Liver (tissue), 8 donors: ENCODE measurements at regions not wholly inside any gene's neighbourhood (a gene's known extent, or its start where the extent isn't known, plus 50 kb on each side); places are given as distances from the start of the nearest gene placed in this dataset.

Source experiments
- DNase-seq: peaks from one replicate; pipeline ENCODE4 v3.0.0-alpha.2; 2017; ENCODE audit warnings: low spot score
- H3K27ac ChIP-seq, 2 donors: one replicate each; pipeline ENCODE4 v1.7.0; 2013; ENCODE audit warnings: inconsistent platforms in 2 of 2, low read length in 2 of 2, control low read depth in 1 of 2, low read depth in 1 of 2, mild to moderate bottlenecking in 1 of 2
- H3K27me3 ChIP-seq, 4 donors: one replicate each; pipeline versions ENCODE4 v1.6.1 to v1.7.0; 2013; ENCODE audit warnings: low read length in 3 of 4, inconsistent platforms in 1 of 4, mild to moderate bottlenecking in 1 of 4, moderate library complexity in 1 of 4; ENCODE audit not compliant: control insufficient read depth in 4 of 4, insufficient read depth in 4 of 4
- H3K36me3 ChIP-seq, 4 donors: one replicate each; pipeline versions ENCODE4 v1.6.1 to v1.7.0; 2013; ENCODE audit warnings: low read length in 3 of 4, mild to moderate bottlenecking in 3 of 4, low read depth in 1 of 4, moderate library complexity in 1 of 4; ENCODE audit not compliant: control insufficient read depth in 4 of 4, insufficient read depth in 3 of 4
- H3K4me1 ChIP-seq, 4 donors: one replicate each; pipeline versions ENCODE4 v1.6.1 to v1.7.0; 2013; ENCODE audit warnings: low read length in 3 of 4, mild to moderate bottlenecking in 3 of 4, moderate library complexity in 1 of 4; ENCODE audit not compliant: control insufficient read depth in 4 of 4, insufficient read depth in 4 of 4
- H3K4me3 ChIP-seq, 3 donors: one replicate each; pipeline versions ENCODE4 v1.6.1 to v1.7.0; 2013; ENCODE audit warnings: low read length in 3 of 3, control low read depth in 1 of 3, low read depth in 1 of 3, mild to moderate bottlenecking in 1 of 3
- H3K9ac ChIP-seq, 2 donors: one replicate each; pipeline ENCODE4 v1.7.0; 2013; ENCODE audit warnings: low read length in 2 of 2, mild to moderate bottlenecking in 2 of 2, moderate library complexity in 2 of 2, control low read depth in 1 of 2, low read depth in 1 of 2
- H3K9me3 ChIP-seq, 4 donors: one replicate each; pipeline versions ENCODE4 v1.6.1 to v1.7.0; 2013; ENCODE audit warnings: low read length in 3 of 4; ENCODE audit not compliant: control insufficient read depth in 4 of 4
- ATF3 ChIP-seq: IDR thresholded peaks from 2 replicates; pipeline ENCODE4 v1.6.1; 2016; ENCODE audit warnings: antibody characterized with exemption
- CTCF ChIP-seq: fragments of 150-350 bp; IDR thresholded peaks from 2 replicates; pipeline ENCODE4 v1.5.1; 2017; ENCODE audit warnings: improper control_type of control experiment, low read depth, low read length; ENCODE audit not compliant: missing input control
- FOXA1 ChIP-seq: IDR thresholded peaks from 2 replicates; pipeline ENCODE4 v1.6.1; 2016; ENCODE audit warnings: antibody characterized with exemption
- FOXA2 ChIP-seq: IDR thresholded peaks from 2 replicates; pipeline ENCODE4 v1.6.1; 2016; ENCODE audit warnings: antibody characterized with exemption
- GABPA ChIP-seq, 2 donors: IDR thresholded peaks in 1 of 2; conservative IDR thresholded peaks in 1 of 2; 2 replicates each; pipeline ENCODE4 v1.6.1; 2016; ENCODE audit warnings: antibody characterized with exemption in 2 of 2, mild to moderate bottlenecking in 1 of 2, moderate library complexity in 1 of 2
- HNF4A ChIP-seq, 2 donors: conservative IDR thresholded peaks; 2 replicates each; pipeline ENCODE4 v1.6.1; 2016; ENCODE audit warnings: antibody characterized with exemption in 2 of 2, mild to moderate bottlenecking in 2 of 2
- HNF4G ChIP-seq: IDR thresholded peaks from 2 replicates; pipeline ENCODE4 v1.6.1; 2016; ENCODE audit warnings: antibody characterized with exemption
- JUND ChIP-seq, 2 donors: IDR thresholded peaks; 2 replicates each; pipeline ENCODE4 v1.6.1; 2016; ENCODE audit warnings: antibody characterized with exemption in 2 of 2
- MAX ChIP-seq: IDR thresholded peaks from 2 replicates; pipeline ENCODE4 v1.6.1; 2016; ENCODE audit warnings: antibody characterized with exemption
- NR2F2 ChIP-seq: IDR thresholded peaks from 2 replicates; pipeline ENCODE4 v1.6.1; 2016; ENCODE audit warnings: antibody characterized with exemption
- RXRA ChIP-seq, 2 donors: IDR thresholded peaks; 2 replicates each; pipeline ENCODE4 v1.6.1; 2017 to 2018; ENCODE audit warnings: antibody characterized with exemption in 2 of 2, mild to moderate bottlenecking in 1 of 2
- SP1 ChIP-seq: IDR thresholded peaks from 2 replicates; pipeline ENCODE4 v1.6.1; 2018; ENCODE audit warnings: antibody characterized with exemption, mild to moderate bottlenecking
- YY1 ChIP-seq: IDR thresholded peaks from 2 replicates; pipeline ENCODE4 v1.6.1; 2016; ENCODE audit warnings: antibody characterized with exemption, mild to moderate bottlenecking
- WGBS: extraction: QIAGEN DNeasy Blood & Tissue Kit; methylation state at CpG from one replicate; pipeline ENCODE4 v1.1.7; 2013; 5-methylcytosine and 5-hydroxymethylcytosine counted together
- TF ChIP-seq, protein P1 (sequence below): IDR thresholded peaks from 2 replicates; pipeline ENCODE4 v1.6.1; 2016; ENCODE audit warnings: antibody characterized with exemption, mild to moderate bottlenecking
- TF ChIP-seq, protein P2 (sequence below): IDR thresholded peaks from 2 replicates; pipeline ENCODE4 v1.6.1; 2016; ENCODE audit warnings: antibody characterized with exemption
- donor health status: healthy.
- donor health status: healthy.
- donor health status: healthy.
- donor health status: healthy.
- donor health status: healthy.

DNA sequence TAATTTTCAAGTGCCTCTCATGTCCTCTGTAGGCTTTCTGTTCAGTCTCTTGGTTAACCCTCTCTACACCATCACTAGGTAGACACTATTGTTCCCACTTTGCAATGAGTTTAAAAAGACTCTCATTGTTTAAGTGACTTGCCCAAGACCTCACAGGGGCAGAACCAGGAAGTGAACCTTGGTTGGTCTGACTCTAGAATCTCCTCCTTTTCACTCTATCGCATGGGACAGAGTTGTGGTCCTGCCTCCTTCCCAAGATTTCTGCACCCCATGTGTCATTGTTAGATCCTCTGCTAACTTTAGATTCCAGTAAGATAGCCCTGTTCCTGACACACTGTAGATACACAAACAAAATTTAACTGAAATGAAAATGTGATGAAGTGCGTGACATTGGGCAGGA lies 481.7 kb upstream of the USP24 start:
- H3K27me3 ChIP-seq: no peaks in the 10 kb centered on the region
- no peak for DNase-seq
- TF ChIP-seq HNF4G: no peak
- no peak for TF ChIP-seq ATF3
- TF ChIP-seq JUND (IDR thresholded peaks at IDR 0.05): no peak
- no peak for TF ChIP-seq YY1
- TF ChIP-seq, protein P1, sequence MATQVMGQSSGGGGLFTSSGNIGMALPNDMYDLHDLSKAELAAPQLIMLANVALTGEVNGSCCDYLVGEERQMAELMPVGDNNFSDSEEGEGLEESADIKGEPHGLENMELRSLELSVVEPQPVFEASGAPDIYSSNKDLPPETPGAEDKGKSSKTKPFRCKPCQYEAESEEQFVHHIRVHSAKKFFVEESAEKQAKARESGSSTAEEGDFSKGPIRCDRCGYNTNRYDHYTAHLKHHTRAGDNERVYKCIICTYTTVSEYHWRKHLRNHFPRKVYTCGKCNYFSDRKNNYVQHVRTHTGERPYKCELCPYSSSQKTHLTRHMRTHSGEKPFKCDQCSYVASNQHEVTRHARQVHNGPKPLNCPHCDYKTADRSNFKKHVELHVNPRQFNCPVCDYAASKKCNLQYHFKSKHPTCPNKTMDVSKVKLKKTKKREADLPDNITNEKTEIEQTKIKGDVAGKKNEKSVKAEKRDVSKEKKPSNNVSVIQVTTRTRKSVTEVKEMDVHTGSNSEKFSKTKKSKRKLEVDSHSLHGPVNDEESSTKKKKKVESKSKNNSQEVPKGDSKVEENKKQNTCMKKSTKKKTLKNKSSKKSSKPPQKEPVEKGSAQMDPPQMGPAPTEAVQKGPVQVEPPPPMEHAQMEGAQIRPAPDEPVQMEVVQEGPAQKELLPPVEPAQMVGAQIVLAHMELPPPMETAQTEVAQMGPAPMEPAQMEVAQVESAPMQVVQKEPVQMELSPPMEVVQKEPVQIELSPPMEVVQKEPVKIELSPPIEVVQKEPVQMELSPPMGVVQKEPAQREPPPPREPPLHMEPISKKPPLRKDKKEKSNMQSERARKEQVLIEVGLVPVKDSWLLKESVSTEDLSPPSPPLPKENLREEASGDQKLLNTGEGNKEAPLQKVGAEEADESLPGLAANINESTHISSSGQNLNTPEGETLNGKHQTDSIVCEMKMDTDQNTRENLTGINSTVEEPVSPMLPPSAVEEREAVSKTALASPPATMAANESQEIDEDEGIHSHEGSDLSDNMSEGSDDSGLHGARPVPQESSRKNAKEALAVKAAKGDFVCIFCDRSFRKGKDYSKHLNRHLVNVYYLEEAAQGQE: no peak
- TF ChIP-seq GABPA (IDR thresholded peaks at IDR 0.05 in 1 of 2, conservative IDR thresholded peaks at IDR 0.05 in 1 of 2): no peak
- TF ChIP-seq, protein P2, sequence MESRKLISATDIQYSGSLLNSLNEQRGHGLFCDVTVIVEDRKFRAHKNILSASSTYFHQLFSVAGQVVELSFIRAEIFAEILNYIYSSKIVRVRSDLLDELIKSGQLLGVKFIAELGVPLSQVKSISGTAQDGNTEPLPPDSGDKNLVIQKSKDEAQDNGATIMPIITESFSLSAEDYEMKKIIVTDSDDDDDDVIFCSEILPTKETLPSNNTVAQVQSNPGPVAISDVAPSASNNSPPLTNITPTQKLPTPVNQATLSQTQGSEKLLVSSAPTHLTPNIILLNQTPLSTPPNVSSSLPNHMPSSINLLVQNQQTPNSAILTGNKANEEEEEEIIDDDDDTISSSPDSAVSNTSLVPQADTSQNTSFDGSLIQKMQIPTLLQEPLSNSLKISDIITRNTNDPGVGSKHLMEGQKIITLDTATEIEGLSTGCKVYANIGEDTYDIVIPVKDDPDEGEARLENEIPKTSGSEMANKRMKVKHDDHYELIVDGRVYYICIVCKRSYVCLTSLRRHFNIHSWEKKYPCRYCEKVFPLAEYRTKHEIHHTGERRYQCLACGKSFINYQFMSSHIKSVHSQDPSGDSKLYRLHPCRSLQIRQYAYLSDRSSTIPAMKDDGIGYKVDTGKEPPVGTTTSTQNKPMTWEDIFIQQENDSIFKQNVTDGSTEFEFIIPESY: no peak
- no peak for TF ChIP-seq SP1
- no peak for TF ChIP-seq MAX
- H3K36me3 ChIP-seq: no peaks in the 10 kb centered on the region
- no peak overlapping the region for H3K9ac ChIP-seq
- H3K4me3 ChIP-seq: no peak overlapping the region
- H3K4me1 ChIP-seq: no peaks in the 10 kb centered on the region
- no peaks in the 10 kb centered on the region for H3K9me3 ChIP-seq
- no peak overlapping the region for H3K27ac ChIP-seq
- WGBS: 95% methylated on average over 2 of the region's 2 CpGs

- Histone ChIP-seq H3K36me3 (no peaks in the 10 kb centered on the region), H3K4me1 (no peaks in the 10 kb centered on the region), H3K9me3 (no peaks in the 10 kb centered on the region), H3K9ac (no peak overlapping the region), H3K4me3 (no peak overlapping the region), H3K27me3 (no peaks in the 10 kb centered on the region), H3K27ac (no peak overlapping the region)
- no peak for TF ChIP-seq YY1
- no peak for TF ChIP-seq GABPA (IDR thresholded peaks at IDR 0.05 in 1 of 2, conservative IDR thresholded peaks at IDR 0.05 in 1 of 2)
- no peak for DNase-seq
- whole genome bisulfite sequencing: 87% methylated on average over 10 of the region's 10 CpGs
Observed at GRCh38 chr1:55696181-55696754, 481.1 kb upstream of the USP24 start.

DNA sequence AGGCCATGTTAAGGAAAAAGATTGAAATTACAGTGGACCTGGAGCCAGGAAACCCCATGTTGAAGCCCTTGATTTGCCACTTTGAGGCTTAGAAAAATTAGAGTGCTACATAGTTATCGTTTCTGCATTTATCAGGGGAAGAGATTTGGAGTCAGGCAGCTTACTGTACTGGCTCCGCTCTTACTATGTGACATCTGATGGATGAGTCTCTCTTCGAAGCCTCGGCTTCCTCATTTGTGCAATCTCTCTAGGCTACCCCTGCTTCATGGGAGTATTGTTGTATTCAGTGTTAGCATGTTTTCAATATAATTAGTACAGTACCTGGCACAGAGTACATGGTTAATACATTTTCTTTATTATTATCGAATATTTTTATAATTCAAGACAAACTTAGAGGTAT lies 480.4 kb upstream of the USP24 start:
- no peaks in the 10 kb centered on the region for H3K4me1 ChIP-seq
- H3K27ac ChIP-seq: no peak overlapping the region
- 88% methylated on average over 5 of the region's 5 CpGs for WGBS
- H3K36me3 ChIP-seq: no peaks in the 10 kb centered on the region
- no peak overlapping the region for H3K9ac ChIP-seq
- H3K27me3 ChIP-seq: peaks cover 0 to under 1% (median 0%) of the 10 kb centered on the region in 4 donors
- no peak for DNase-seq
- no peak overlapping the region for H3K4me3 ChIP-seq
- no peaks in the 10 kb centered on the region for H3K9me3 ChIP-seq
- TF ChIP-seq GABPA (IDR thresholded peaks at IDR 0.05 in 1 of 2, conservative IDR thresholded peaks at IDR 0.05 in 1 of 2) (no peak), SP1 (no peak), RXRA (IDR thresholded peaks at IDR 0.05) (no peak), HNF4A (conservative IDR thresholded peaks at IDR 0.05) (no peak), FOXA2 (no peak), JUND (IDR thresholded peaks at IDR 0.05) (no peak), ATF3 (no peak), FOXA1 (no peak), CTCF (no peak), YY1 (no peak), NR2F2 (no peak), HNF4G (no peak)
- TF ChIP-seq, protein P2: no peak
